HepG2 (cell line): ENCODE measurements at regions not wholly inside any gene's neighbourhood (a gene's known extent, or its start where the extent isn't known, plus 50 kb on each side); places are given as distances from the start of the nearest gene placed in this dataset.
A peak's percentile ranks its signal among the peaks of the same experiment; 100 is the strongest.

ENCODE experiments used
- ATRX ChIP-seq: sonication (generic); formaldehyde crosslinking; IDR thresholded peaks from 2 replicates; pipeline ENCODE4 v1.4.0; 2020; ENCODE audit warnings: missing genetic modification reagents, borderline replicate concordance
- CCDC6 ChIP-seq: sonication (generic); formaldehyde crosslinking; IDR thresholded peaks from 2 replicates; pipeline ENCODE4 v1.8.1; 2022; ENCODE audit warnings: mild to moderate bottlenecking, missing genetic modification reagents, moderate library complexity
- CREB3 ChIP-seq: sonication (generic); formaldehyde crosslinking; IDR thresholded peaks from 2 replicates; pipeline ENCODE4 v1.5.0; 2020; ENCODE audit warnings: missing genetic modification reagents
- EED ChIP-seq: sonication (generic); formaldehyde crosslinking; IDR thresholded peaks from 2 replicates; pipeline ENCODE4 v1.5.0; 2020; ENCODE audit warnings: mild to moderate bottlenecking, missing genetic modification reagents
- HINFP ChIP-seq: sonication (generic); formaldehyde crosslinking; IDR thresholded peaks from 2 replicates; pipeline ENCODE4 v1.4.0; 2020; ENCODE audit warnings: low read depth, mild to moderate bottlenecking, missing genetic modification reagents
- HNF4G ChIP-seq, 2 experiments: sonication (generic) in 1 of 2; formaldehyde crosslinking in 1 of 2; IDR thresholded peaks; 2 replicates each; pipeline versions ENCODE4 v1.4.0 to v1.6.1; 2011 to 2020; ENCODE audit warnings: borderline replicate concordance in 2 of 2, low read depth in 2 of 2, mild to moderate bottlenecking in 2 of 2, low read length in 1 of 2, missing genetic modification reagents in 1 of 2, moderate library complexity in 1 of 2
- MAFG ChIP-seq: sonication (generic); formaldehyde crosslinking; IDR thresholded peaks from 2 replicates; pipeline ENCODE4 v1.5.1; 2020; ENCODE audit warnings: mild to moderate bottlenecking, missing genetic modification reagents
- NFIB ChIP-seq: sonication (generic); formaldehyde crosslinking; IDR thresholded peaks from 2 replicates; pipeline ENCODE4 v1.9.0; 2021; ENCODE audit warnings: missing genetic modification reagents, mild to moderate bottlenecking, borderline replicate concordance
- PHF20 ChIP-seq: sonication (generic); formaldehyde crosslinking; IDR thresholded peaks from 2 replicates; pipeline ENCODE4 v1.5.0; 2020; ENCODE audit warnings: mild to moderate bottlenecking, missing genetic modification reagents
- PRDM15 ChIP-seq: sonication (generic); formaldehyde crosslinking; IDR thresholded peaks from 2 replicates; pipeline ENCODE4 v1.4.0; 2020; ENCODE audit warnings: missing genetic modification reagents
- RORA ChIP-seq: sonication (generic); formaldehyde crosslinking; IDR thresholded peaks from 2 replicates; pipeline ENCODE4 v1.5.0; 2020; ENCODE audit warnings: mild to moderate bottlenecking, missing genetic modification reagents, moderate library complexity
- SETDB1 ChIP-seq: sonication (generic); formaldehyde crosslinking; IDR thresholded peaks from 2 replicates; pipeline ENCODE4 v1.5.1; 2020; ENCODE audit warnings: missing genetic modification reagents, mild to moderate bottlenecking, borderline replicate concordance
- SIX1 ChIP-seq: sonication (generic); formaldehyde crosslinking; IDR thresholded peaks from 2 replicates; pipeline ENCODE4 v1.4.0; 2020; ENCODE audit warnings: missing genetic modification reagents, borderline replicate concordance
- SKIL ChIP-seq: sonication (generic); formaldehyde crosslinking; IDR thresholded peaks from 2 replicates; pipeline ENCODE4 v1.8.0; 2022; ENCODE audit warnings: missing genetic modification reagents, mild to moderate bottlenecking, moderate library complexity, borderline replicate concordance
- SPEN ChIP-seq: sonication (generic); formaldehyde crosslinking; IDR thresholded peaks from 2 replicates; pipeline ENCODE4 v1.5.1; 2020; ENCODE audit warnings: low read depth, mild to moderate bottlenecking, missing genetic modification reagents
- THYN1 ChIP-seq: sonication (generic); formaldehyde crosslinking; IDR thresholded peaks from 2 replicates; pipeline ENCODE4 v1.8.1; 2023; ENCODE audit warnings: low read depth, mild to moderate bottlenecking, moderate library complexity, missing genetic modification reagents, borderline replicate concordance
- TP53 ChIP-seq: sonication (generic); formaldehyde crosslinking; conservative IDR thresholded peaks from 2 replicates; pipeline ENCODE4 v1.4.0; 2020; ENCODE audit warnings: missing genetic modification reagents
- ZBTB20 ChIP-seq: sonication (generic); formaldehyde crosslinking; IDR thresholded peaks from 2 replicates; pipeline ENCODE4 v1.8.1; 2023; ENCODE audit warnings: missing genetic modification reagents, low read depth, mild to moderate bottlenecking, borderline replicate concordance
- ZFP82 ChIP-seq: sonication (generic); formaldehyde crosslinking; IDR thresholded peaks from 2 replicates; pipeline ENCODE4 v1.5.1; 2020; ENCODE audit warnings: mild to moderate bottlenecking, missing genetic modification reagents, borderline replicate concordance
- ZNF136 ChIP-seq: sonication (generic); formaldehyde crosslinking; IDR thresholded peaks from 2 replicates; pipeline ENCODE4 v1.8.1; 2022; ENCODE audit warnings: low read depth, mild to moderate bottlenecking, moderate library complexity, missing genetic modification reagents
- ZNF720 ChIP-seq: sonication (generic); formaldehyde crosslinking; IDR thresholded peaks from 2 replicates; pipeline ENCODE4 v1.4.0; 2020; ENCODE audit warnings: missing genetic modification reagents
- ZNF816 ChIP-seq: sonication (generic); formaldehyde crosslinking; IDR thresholded peaks from 2 replicates; pipeline ENCODE4 v1.8.0; 2022; ENCODE audit warnings: missing genetic modification reagents, mild to moderate bottlenecking, borderline replicate concordance

- TF ChIP-seq CREB3 (CRISPR knock-in tag) (no peak), HNF4G (IDR thresholded peaks at IDR 0.05; ENCODE audit: borderline replicate concordance, low read depth, low read length) (peak; percentile 30; the same call in 1 of the 2 replicates), HNF4G (CRISPR knock-in tag; IDR thresholded peaks at IDR 0.05; ENCODE audit: borderline replicate concordance, low read depth) (peak; percentile 90; the same call in 1 of the 2 replicates), NFIB (CRISPR knock-in tag) (no peak), SIX1 (CRISPR knock-in tag) (peak; percentile 44; the same call in 1 of the 2 replicates), PRDM15 (CRISPR knock-in tag) (no peak), SETDB1 (no peak), ZFP82 (no peak), CCDC6 (no peak), THYN1 (no peak), RORA (CRISPR knock-in tag) (no peak), SPEN (CRISPR knock-in tag) (peak; percentile 84), ZNF136 (CRISPR knock-in tag) (no peak), SKIL (CRISPR knock-in tag) (peak; percentile 64), TP53 (CRISPR knock-in tag) (no peak), ATRX (CRISPR knock-in tag) (no peak), ZNF816 (CRISPR knock-in tag) (peak; percentile 66; the same call in 1 of the 2 replicates), ZNF720 (no peak), EED (CRISPR knock-in tag) (no peak), ZBTB20 (CRISPR knock-in tag) (peak; percentile 92; the same call in 1 of the 2 replicates), PHF20 (no peak), MAFG (no peak), HINFP (peak; percentile 68; the same call in 1 of the 2 replicates)
Observed at GRCh38 chr2:111246620-111247061, 125.9 kb downstream of the BCL2L11 start (continued).
